WTC11 (cell line): ENCODE measurements at regions not wholly inside any gene's neighbourhood (a gene's known extent, or its start where the extent isn't known, plus 50 kb on each side); places are given as distances from the start of the nearest gene placed in this dataset.

Source experiments
- CTCF ChIP-seq: fragments of 200-600 bp; IDR thresholded peaks from 2 replicates; pipeline ENCODE4 v1.8.0; 2022; ENCODE audit warnings: antibody characterized with exemption
- NR1H2 ChIP-seq: sonication (generic); formaldehyde crosslinking; IDR thresholded peaks from 2 replicates; pipeline ENCODE4 v1.9.0; 2021; ENCODE audit warnings: mild to moderate bottlenecking, moderate library complexity, missing genetic modification reagents
- RELA ChIP-seq: sonication (generic); formaldehyde crosslinking; IDR thresholded peaks from 2 replicates; pipeline ENCODE4 v1.8.1; 2022; ENCODE audit warnings: missing genetic modification reagents, mild to moderate bottlenecking, borderline replicate concordance
- TCF7 ChIP-seq: sonication (generic); formaldehyde crosslinking; IDR thresholded peaks from 2 replicates; pipeline ENCODE4 v1.8.0; 2022; ENCODE audit warnings: mild to moderate bottlenecking, low read depth, missing genetic modification reagents, moderate library complexity
- USF2 ChIP-seq: sonication (generic); formaldehyde crosslinking; IDR thresholded peaks from 2 replicates; pipeline ENCODE4 v1.8.1; 2023; ENCODE audit warnings: mild to moderate bottlenecking, missing genetic modification reagents, moderate library complexity

- TF ChIP-seq CTCF (no peak), TCF7 (no peak), NR1H2 (CRISPR knock-in tag) (no peak), RELA (no peak), USF2 (CRISPR knock-in tag) (no peak)
These were observed 395.8 kb downstream of the PTPRU start for GRCh38 chr1:29631836-29632805.
